ENCODE measurements at regions not wholly inside any gene's neighbourhood (a gene's known extent, or its start where the extent isn't known, plus 50 kb on each side); places are given as distances from the start of the nearest gene placed in this dataset.

DNA sequence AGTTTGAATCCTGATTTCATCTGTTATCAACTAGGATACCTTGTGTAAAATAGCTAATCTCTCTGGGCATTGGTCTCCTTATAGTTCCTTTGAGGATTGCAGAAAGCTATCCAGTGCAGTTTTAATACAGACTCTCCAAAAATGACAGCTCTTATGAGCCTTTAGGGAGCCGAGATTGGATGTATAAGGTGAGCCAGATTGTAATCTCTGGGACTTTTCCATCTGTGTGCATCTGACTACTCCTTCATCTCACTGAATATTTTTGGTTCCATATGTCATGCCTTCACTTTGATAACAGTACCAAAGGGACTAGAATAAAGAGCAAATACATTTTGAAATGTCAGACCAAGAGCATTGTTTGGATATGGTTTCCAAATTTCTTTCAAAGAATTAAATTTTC, 367.2 kb downstream of the TMEM232 start:
- no peak for DNase-seq (ENCODE audit: low read depth)

DNA sequence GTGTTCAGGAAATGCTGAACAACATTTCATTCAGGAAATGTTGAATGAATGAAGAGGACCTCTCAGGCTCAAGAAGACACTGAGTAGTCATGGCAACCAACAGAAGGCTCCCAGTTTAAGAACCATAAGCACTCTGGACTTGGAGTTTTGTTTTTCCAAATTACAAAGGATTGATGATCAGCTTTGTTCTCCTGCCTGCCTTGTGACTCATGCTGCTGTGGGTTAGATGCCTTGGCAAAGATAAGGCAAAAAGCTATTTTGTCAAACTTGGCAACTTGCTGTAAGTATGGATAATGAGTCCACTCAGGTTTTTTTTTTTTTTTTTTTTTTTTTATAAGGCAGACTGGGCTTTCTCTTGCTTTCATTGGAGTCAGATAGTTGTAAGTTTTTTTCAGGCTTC, 365.0 kb downstream of the TMEM232 start:
- DNase-seq (ENCODE audit: low read depth), result no peak

DNA sequence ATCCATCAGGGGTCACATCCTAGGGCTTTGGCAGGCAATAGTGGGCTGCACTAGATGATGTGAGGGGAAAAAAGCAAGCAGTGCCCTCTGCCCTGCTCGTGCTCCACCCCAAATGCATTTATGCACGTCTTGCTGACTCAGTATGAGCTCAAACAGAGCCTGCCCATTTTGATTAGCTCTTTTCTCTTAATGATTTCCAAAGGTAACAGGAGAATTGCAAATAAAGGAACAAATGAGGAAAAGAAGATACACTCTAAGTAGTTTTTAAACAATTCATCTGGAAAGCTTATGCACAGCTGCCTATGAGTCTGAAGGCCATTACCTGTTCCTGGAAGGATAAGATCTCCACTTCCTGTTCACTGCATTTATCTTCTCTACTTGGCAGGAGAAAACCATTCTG, 364.2 kb downstream of the TMEM232 start:
- no peak for DNase-seq (ENCODE audit: low read depth)

DNA sequence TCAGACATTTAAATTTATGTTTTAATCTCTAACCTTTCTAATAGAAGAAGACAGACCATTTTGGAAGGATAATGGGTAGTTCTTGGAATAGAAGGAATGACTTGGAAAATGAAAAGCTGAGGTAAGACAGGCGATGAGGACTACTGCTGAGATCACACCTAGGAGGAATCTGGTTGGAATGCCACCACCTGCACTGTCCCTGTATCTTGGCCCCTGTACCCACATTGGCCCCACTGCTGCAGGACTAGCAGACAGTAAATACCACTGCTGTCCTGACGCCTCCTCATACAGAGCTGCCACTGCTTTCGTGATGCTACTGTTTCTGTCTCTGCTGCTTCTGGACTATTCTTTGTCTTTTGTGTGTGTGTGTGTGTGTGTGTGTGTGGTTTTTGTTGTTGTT, 359.8 kb downstream of the TMEM232 start:
- DNase-seq (ENCODE audit: low read depth), result no peak
